Non-pigmented ciliary epithelial cell (primary cell): ENCODE measurements at regions not wholly inside any gene's neighbourhood (a gene's known extent, or its start where the extent isn't known, plus 50 kb on each side); places are given as distances from the start of the nearest gene placed in this dataset.
A peak's percentile ranks its signal among the peaks of the same experiment; 100 is the strongest.
"Not testable (repeated sequence)": the region's sequence is repeated elsewhere in the genome, so short reads cannot be mapped to it uniquely, and the experiment has no call there.

Experiments
- DNase-seq: peaks from one replicate; pipeline ENCODE4 v3.0.0-alpha.2; 2010; ENCODE audit warnings: low read depth

DNA sequence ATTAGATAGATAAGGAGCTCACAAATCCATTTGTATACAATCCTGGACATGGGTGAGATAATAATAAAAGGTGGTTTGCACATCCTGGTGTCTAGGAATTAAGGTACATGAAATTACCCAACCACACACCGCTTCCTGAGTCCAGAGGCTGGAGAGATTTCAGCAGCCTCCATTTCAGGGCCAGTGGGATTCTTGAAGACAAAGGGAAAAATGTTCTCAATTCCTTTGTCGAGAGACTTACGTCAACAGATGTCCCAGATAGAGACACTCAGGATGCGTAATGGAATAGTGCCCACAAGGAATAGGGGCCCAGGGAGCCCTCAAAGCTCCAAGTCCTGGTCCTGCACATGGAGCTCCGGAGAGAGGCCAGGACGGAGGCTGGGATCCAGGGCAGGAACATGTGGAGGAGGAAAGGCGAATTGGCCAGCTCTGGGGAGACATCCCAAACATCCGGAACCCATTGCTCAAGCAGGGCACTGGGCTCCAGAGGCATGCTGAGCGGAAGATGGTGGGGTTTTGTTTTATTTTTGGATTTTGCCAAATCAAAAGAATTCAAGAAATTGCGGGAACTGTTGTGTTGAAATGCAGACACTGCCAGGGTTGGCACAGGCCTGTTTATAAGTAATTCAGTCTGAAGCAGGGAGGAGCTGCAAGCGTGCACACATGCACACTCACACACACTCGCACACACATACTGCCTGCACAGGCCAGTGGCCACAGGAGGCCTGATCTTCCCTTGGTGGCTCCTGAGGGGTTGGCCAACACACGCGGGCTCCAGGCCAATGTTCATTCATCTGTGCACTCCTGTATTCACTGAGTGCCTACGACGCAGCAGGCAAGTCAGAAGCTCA, 97.2 kb downstream of the NOG start:
- DNase-seq = no peak

- no peak for DNase-seq
Measured at GRCh38 chr17:56694825-56695224, 101.3 kb downstream of the NOG start.

DNA sequence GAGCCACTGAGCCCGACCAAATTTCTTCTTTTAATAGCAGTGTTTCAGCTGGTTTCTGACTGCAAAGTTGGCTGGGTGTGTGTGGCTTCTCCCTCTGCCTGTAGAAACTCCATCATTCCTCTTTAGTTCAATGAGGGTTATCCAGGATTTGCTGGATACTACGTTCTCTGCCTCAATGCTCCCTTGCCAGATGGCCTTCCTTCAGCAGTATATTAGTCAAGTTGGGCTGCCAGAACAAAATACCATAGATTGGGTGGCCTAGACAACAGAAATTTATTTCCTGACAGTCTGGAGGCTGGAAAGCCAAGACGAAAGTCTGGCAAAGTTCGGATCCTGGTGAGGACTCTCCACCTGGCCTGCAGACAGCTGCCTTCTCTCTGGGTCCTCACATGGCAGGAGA, 103.7 kb downstream of the NOG start:
- no peak for DNase-seq

- DNase-seq = peak; percentile 90
Measured at GRCh38 chr17:56699186-56699894, 105.8 kb downstream of the NOG start.

- DNase-seq = no peak
Measured at GRCh38 chr17:56700919-56701420, 107.5 kb downstream of the NOG start.

- no peak for DNase-seq
Measured at GRCh38 chr17:56707312-56708219, 114.1 kb downstream of the NOG start.

GRCh38 chr17:56708220-56708558, 114.7 kb downstream of the NOG start:
- no peak for DNase-seq

GRCh38 chr17:56708670-56709410, 115.3 kb downstream of the NOG start:
- DNase-seq = no peak

DNA sequence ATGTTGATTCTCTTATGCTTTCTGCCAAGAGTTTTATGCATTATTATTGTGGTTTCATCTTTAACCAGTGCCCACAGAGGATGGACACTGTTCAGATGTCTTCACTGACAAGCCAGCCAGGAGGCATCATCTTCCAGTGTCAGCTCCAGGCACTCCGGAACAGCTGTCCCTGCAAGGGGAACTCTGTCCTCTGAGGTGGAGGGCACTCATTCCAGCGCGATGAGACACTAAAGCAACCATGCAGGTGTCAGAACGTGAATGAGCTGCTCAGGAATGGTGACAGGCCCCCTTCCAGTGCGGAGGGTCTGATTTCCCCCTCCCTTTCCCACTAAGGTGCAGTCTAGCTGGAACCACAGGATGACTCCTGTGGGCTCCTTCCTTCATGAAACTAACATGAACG, 117.5 kb downstream of the NOG start:
- DNase-seq = no peak

DNA sequence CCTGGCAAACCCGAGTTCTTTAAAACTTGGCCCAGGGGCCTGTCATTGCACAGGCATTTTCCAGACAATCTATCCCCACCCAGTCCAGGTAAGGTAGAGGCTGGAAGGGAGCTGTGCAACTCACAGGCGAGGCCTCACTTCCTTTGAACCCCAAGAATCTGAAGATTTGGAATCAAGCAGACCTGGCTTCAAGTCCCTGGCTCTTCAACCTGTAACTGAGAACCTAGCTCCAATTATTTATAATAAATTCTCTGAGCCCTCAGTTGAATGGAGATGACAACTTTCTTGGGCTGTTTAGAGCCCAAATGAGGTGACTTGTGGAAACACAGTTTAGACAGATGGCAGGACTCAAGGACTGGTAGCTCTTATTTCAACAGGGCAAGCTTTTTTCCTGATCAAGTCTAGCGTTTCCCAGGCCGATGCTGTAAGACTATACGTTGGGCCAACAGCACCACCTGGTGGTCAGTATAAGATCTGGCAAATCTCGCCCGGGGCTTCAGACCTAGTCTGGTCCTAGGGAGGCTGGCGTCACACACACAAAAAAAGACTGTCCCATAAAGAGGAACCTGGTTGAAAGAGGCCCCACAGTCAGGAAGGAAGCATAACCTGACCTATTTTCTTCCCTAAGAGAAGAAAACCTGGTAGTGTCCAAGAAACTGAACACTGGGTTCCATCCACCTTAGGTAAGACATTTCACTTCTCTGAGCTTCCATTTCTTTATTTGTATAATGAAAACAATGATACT, 117.9 kb downstream of the C17orf67 start:
- peak; percentile 36 for DNase-seq

DNA sequence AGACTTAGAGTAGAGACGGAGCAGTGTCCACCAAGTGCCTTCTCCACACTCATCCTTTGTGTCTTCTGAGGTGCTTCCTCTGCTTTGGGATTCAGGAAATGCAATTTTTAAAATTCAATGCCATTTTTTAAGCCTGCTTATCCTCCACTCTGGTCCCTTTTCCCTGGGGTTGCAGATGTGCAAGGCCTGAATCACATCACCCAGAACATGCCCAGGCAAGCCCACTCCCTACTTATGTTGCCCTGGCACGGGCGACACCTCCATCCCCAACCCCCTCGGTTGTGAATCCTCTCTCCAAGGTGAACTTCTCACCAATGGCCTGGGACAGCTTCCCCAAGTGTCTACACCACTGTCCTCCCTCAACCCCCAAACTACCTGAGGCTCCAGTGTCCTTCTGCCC, 116.2 kb downstream of the C17orf67 start:
- DNase-seq = no peak

DNA sequence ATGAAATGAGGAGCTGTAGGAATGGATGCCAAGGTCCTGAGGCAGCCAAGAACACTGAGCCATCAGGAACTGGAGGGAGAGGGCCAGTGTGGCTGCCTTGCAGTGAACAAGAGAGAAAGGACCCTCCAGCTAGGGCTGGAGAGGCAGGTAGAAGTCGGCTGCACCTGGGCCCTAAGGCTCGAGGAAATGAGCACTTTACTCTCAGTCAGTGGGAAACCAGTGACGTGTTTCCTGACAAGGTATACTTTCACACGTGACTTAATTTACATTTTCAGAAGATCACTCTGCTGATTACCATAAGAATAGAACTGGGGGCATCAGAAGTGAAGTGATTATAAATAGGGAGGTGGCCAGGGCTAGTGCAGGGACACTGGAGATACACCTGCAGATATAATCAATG, 115.2 kb downstream of the C17orf67 start:
- DNase-seq = no peak

GRCh38 chr17:56723421-56723820, 110.3 kb downstream of the C17orf67 start:
- no peak for DNase-seq

GRCh38 chr17:56724664-56725063, 109.1 kb downstream of the C17orf67 start:
- DNase-seq = no peak

DNA sequence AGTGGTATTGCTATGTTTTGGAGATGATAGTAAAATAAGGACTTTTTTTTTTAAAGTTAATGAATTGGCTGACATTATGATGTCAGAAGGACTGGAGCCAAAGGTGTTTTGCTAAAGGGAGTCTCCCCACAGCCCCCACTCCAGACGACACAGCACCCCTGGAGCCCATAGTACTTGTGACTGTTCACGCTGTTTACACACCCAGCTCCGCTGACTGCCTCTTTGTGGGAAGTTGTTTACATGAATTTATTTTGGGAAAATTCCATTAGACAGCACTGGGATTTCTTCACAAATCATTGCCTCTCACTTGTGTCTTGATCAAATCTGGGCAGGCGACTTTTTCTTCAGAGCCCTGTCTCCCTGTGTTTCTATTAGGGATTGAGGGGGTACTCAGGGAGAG, 108.6 kb downstream of the C17orf67 start:
- DNase-seq = no peak

DNA sequence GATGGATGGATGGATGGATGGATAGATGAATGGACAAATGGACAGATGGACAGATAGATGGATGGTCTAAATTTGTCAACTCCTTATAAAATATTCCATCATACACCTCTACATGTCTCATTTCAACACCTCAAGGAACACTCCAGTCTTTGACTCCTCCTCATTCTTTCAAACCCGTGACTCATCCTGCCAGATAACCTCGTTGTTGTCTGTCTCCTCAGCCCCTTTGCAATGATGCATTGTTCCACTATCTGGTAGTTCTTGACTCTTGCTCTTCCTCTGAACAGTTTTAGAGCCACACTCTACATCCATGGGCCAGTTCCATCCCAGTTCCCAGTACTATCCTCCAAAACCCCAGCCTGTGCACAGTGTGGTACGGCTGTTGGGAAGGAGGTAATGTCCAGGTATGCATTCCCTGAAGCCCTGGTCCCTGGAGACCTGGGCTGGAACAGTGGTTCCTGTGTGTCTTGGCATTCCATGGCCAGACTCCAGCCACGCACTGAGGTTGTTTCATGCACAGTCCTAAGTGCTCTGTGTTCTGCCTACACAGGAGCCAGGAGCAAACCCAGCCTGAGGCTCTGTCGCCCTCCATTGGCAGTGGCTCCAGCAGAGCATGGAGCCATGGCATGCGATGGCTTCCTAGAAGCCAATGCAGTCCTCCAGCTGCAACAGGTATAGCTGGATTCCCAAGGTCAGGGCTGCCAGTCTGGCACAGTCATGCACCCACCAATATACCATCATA, 105.7 kb downstream of the C17orf67 start:
- no peak for DNase-seq

DNA sequence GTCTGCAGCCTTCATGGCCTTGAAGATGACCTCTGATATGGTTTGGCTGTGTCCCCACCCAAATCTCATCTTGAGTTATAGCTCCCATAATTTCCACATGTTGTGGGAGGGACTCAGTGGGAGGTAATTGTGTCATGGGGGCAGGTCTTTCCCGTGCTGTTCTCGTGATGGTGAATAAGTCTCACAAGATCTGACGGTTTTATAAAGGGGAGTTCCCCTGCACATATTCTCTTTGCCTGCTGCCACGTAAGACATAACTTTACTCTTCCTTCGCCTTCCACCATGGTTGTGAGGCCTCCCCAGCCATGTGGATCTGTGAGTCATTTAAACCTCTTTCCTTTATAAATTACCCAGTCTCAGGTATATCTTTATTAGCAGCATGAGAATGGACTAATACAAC, 102.6 kb downstream of the C17orf67 start:
- DNase-seq = not testable (repeated sequence)

- no peak for DNase-seq
Measured at GRCh38 chr17:56733833-56734232, 99.9 kb downstream of the C17orf67 start.

- no peak for DNase-seq
Measured at GRCh38 chr17:56735842-56736241, 97.9 kb downstream of the C17orf67 start.
